SU-DHL-6 (cell line): ENCODE measurements at regions not wholly inside any gene's neighbourhood (a gene's known extent, or its start where the extent isn't known, plus 50 kb on each side); places are given as distances from the start of the nearest gene placed in this dataset.
"Not testable (repeated sequence)": the region's sequence is repeated elsewhere in the genome, so short reads cannot be mapped to it uniquely, and the experiment has no call there.

Experiments
- H2AFZ ChIP-seq: fragments of 200-600 bp; sonication (generic); 2 replicates; pipeline ENCODE4 v1.6.1; 2014; ENCODE audit warnings: low read depth, mild to moderate bottlenecking, moderate library complexity, mixed read lengths, antibody characterized with exemption, low read length; ENCODE audit not compliant: severe bottlenecking
- H3F3A ChIP-seq: fragments of 200-600 bp; shearing (Covaris generic); 2 replicates; pipeline ENCODE4 v1.6.0; 2016; ENCODE audit warnings: antibody characterized with exemption, mild to moderate bottlenecking; ENCODE audit not compliant: insufficient read depth
- H3K27ac ChIP-seq: fragments of 200-600 bp; sonication (generic); 2 replicates; pipeline ENCODE4 v1.5.1; 2016; ENCODE audit warnings: low read depth, mild to moderate bottlenecking, low read length, moderate library complexity, mixed read lengths
- H3K27me3 ChIP-seq: fragments of 200-600 bp; sonication (generic), shearing (Covaris generic); 2 replicates; pipeline ENCODE4 v1.6.0; 2014; ENCODE audit warnings: mild to moderate bottlenecking, low read length
- H3K36me3 ChIP-seq: fragments of 200-600 bp; sonication (generic); 2 replicates; pipeline ENCODE4 v1.6.1; 2014; ENCODE audit warnings: mild to moderate bottlenecking, low read length, mixed read lengths
- H3K4me2 ChIP-seq: fragments of 300-600, 200-600 bp; shearing (Covaris generic), sonication (generic); 2 replicates; pipeline ENCODE4 v1.6.0; 2014; ENCODE audit warnings: low read length, low read depth, mild to moderate bottlenecking; ENCODE audit not compliant: poor library complexity, severe bottlenecking
- H3K4me3 ChIP-seq: fragments of 200-600 bp; sonication (generic); 2 replicates; pipeline ENCODE4 v1.5.1; 2014; ENCODE audit warnings: antibody characterized with exemption, low read length, mild to moderate bottlenecking, mixed read lengths; ENCODE audit not compliant: insufficient read depth, poor library complexity, severe bottlenecking
- H3K79me2 ChIP-seq: fragments of 200-600 bp; sonication (generic); 2 replicates; pipeline ENCODE4 v1.6.1; 2014; ENCODE audit warnings: mild to moderate bottlenecking, low read length, moderate library complexity; ENCODE audit not compliant: insufficient read depth
- H3K9ac ChIP-seq: fragments of 200-600 bp; sonication (generic); 2 replicates; pipeline ENCODE4 v1.7.0; 2014; ENCODE audit warnings: mild to moderate bottlenecking, low read length
- H3K9me2 ChIP-seq: fragments of 200-600 bp; sonication (generic); replicated peaks from 2 replicates; pipeline ENCODE4 v1.6.1; 2014; ENCODE audit warnings: low read length; ENCODE audit not compliant: insufficient read depth
- H3K9me3 ChIP-seq: fragments of 200-600 bp; sonication (generic); 2 replicates; pipeline ENCODE4 v1.6.1; 2014; ENCODE audit warnings: low read length, mixed read lengths; ENCODE audit not compliant: insufficient read depth
- H4K20me1 ChIP-seq: fragments of 200-600 bp; sonication (generic); 2 replicates; pipeline ENCODE4 v1.6.1; 2014; ENCODE audit warnings: low read depth, mild to moderate bottlenecking, antibody characterized with exemption, low read length, moderate library complexity, mixed read lengths
- EZH2phosphoT487 ChIP-seq: fragments of 200-600 bp; sonication (generic), shearing (Covaris generic); conservative IDR thresholded peaks from 2 replicates; pipeline ENCODE4 v1.6.1; 2018; ENCODE audit warnings: mild to moderate bottlenecking, antibody characterized with exemption, low read length, moderate library complexity, mixed read lengths
- TF ChIP-seq, protein P1 (sequence below): fragments of 200-600 bp; sonication (generic); IDR thresholded peaks from one replicate; pipeline ENCODE4 v1.5.1; 2017; ENCODE audit warnings: antibody characterized with exemption, mild to moderate bottlenecking, low read length, moderate library complexity; ENCODE audit not compliant: insufficient read depth, poor library complexity, severe bottlenecking

DNA sequence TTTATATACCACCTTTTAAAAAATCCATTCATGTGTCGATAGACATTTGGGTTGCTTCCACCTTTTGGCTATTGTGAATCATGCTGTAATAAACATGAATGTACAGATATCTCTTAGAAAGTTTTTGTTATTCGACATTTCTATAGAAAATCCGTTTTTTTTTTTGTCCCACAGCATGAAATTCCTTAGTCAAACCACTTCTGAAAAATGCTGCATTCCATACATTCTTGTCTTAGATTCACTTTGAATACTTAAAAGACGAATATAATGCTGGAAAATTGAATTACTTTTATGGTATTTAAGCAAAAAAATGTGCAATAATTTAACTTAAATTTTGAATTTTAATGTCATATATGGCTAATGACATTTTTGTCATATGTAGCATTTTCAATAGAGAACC lies 1345.5 kb downstream of the TECRL start:
- no peak overlapping the region for H3K4me3 ChIP-seq
- H4K20me1 ChIP-seq = no peaks in the 10 kb centered on the region
- TF ChIP-seq EZH2phosphoT487 = no peak
- TF ChIP-seq, protein P1, sequence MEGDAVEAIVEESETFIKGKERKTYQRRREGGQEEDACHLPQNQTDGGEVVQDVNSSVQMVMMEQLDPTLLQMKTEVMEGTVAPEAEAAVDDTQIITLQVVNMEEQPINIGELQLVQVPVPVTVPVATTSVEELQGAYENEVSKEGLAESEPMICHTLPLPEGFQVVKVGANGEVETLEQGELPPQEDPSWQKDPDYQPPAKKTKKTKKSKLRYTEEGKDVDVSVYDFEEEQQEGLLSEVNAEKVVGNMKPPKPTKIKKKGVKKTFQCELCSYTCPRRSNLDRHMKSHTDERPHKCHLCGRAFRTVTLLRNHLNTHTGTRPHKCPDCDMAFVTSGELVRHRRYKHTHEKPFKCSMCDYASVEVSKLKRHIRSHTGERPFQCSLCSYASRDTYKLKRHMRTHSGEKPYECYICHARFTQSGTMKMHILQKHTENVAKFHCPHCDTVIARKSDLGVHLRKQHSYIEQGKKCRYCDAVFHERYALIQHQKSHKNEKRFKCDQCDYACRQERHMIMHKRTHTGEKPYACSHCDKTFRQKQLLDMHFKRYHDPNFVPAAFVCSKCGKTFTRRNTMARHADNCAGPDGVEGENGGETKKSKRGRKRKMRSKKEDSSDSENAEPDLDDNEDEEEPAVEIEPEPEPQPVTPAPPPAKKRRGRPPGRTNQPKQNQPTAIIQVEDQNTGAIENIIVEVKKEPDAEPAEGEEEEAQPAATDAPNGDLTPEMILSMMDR = no peak
- no peaks in the 10 kb centered on the region for H3K9me3 ChIP-seq
- no peaks in the 10 kb centered on the region for H3K9me2 ChIP-seq
- H3K9ac ChIP-seq = no peak overlapping the region
- no peak overlapping the region for H2AFZ ChIP-seq
- no peaks in the 10 kb centered on the region for H3K79me2 ChIP-seq
- no peaks in the 10 kb centered on the region for H3K36me3 ChIP-seq
- no peaks in the 10 kb centered on the region for H3F3A ChIP-seq
- H3K4me2 ChIP-seq = no peak overlapping the region
- H3K27ac ChIP-seq = no peak overlapping the region
- no peaks in the 10 kb centered on the region for H3K27me3 ChIP-seq

DNA sequence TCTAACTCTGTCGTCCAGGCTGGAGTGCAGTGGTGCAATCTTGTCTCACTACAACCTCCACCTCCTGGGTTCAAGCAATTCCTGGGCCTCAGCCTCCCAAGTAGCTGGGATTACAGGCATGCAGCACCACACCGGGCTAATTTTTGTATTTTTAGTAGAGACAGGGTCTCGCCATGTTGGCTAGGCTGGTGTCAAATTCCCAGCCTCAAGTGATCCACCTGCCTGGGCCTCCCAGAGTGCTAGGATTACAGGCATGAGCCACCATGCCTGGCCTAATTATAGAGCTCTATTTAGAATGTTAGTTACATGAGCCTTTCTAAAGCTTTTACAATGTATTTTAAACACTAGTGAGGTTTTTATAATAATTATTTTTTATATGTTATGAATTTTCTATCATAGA lies 1346.4 kb downstream of the TECRL start:
- H3K4me3 ChIP-seq, H2AFZ ChIP-seq, H4K20me1 ChIP-seq, H3K27ac ChIP-seq, H3F3A ChIP-seq, H3K9ac ChIP-seq, H3K9me2 ChIP-seq, H3K36me3 ChIP-seq, H3K4me2 ChIP-seq, H3K79me2 ChIP-seq, H3K9me3 ChIP-seq, H3K27me3 ChIP-seq: not testable (repeated sequence)

DNA sequence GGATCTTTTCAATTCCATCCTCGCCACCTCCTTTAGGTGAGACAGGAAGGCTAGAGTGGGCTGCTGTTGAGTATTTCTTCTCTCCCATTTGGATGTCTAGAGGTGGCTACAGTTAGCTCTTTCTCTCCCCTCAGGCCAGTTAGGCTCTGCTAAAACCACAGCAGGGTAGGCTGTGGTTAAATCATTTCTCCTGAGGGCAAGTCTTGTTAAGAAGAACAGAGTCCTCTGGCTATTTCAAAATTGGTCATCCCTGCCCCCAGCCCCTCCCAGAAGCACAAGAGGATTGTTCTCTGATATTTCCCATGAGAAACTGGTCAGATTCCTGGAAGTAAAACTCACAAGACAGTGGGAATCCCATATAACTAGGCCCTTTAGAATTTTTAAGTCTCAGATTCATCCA lies 1359.5 kb downstream of the TECRL start:
- no peak overlapping the region for H2AFZ ChIP-seq
- no peak for TF ChIP-seq EZH2phosphoT487
- TF ChIP-seq, protein P1 = no peak
- no peak overlapping the region for H3K27ac ChIP-seq
- H3K4me2 ChIP-seq = no peak overlapping the region
- no peak overlapping the region for H3K4me3 ChIP-seq
- H3K9me3 ChIP-seq = no peaks in the 10 kb centered on the region
- no peaks in the 10 kb centered on the region for H3F3A ChIP-seq
- H3K36me3 ChIP-seq = no peaks in the 10 kb centered on the region
- H3K27me3 ChIP-seq = no peaks in the 10 kb centered on the region
- H4K20me1 ChIP-seq = no peaks in the 10 kb centered on the region
- H3K79me2 ChIP-seq = no peaks in the 10 kb centered on the region
- no peak overlapping the region for H3K9ac ChIP-seq
- H3K9me2 ChIP-seq = no peaks in the 10 kb centered on the region

DNA sequence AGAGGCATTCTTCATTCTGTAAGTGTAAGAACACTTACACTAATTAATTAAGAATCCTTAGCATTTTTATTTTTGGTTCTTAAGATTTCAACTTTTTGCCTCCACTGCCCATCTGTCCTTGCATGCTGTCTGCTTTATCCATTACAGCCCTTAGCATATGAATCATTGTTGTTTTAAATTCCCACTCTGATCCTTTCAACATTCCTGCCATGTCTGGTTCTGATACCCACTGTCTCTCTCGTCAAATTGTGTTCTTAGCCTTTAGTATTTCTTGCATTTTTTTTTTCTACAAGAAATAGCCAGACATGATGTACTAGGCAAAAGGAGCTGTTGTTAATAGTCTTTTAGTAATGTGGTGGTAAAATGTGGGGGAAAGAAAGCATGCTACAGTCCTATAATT lies 1360.0 kb downstream of the TECRL start:
- Histone ChIP-seq H4K20me1 (no peaks in the 10 kb centered on the region), H3F3A (no peaks in the 10 kb centered on the region), H3K36me3 (no peaks in the 10 kb centered on the region), H3K9me2 (no peaks in the 10 kb centered on the region), H3K27ac (no peak overlapping the region), H2AFZ (no peak overlapping the region), H3K4me2 (no peak overlapping the region), H3K9me3 (no peaks in the 10 kb centered on the region), H3K27me3 (no peaks in the 10 kb centered on the region), H3K9ac (no peak overlapping the region), H3K4me3 (no peak overlapping the region), H3K79me2 (no peaks in the 10 kb centered on the region)
- TF ChIP-seq EZH2phosphoT487 = no peak
- TF ChIP-seq, protein P1 = no peak
